OCI-LY7 (cell line): ENCODE measurements at regions not wholly inside any gene's neighbourhood (a gene's known extent, or its start where the extent isn't known, plus 50 kb on each side); places are given as distances from the start of the nearest gene placed in this dataset.

Experiments
- EZH2phosphoT487 ChIP-seq: fragments of 200-600 bp; sonication (generic); IDR thresholded peaks from 2 replicates; pipeline ENCODE4 v1.6.1; 2018; ENCODE audit warnings: low read depth, borderline replicate concordance, mild to moderate bottlenecking, mixed run types, antibody characterized with exemption, low read length, moderate library complexity, mixed read lengths
- TF ChIP-seq, protein P1 (sequence below): fragments of 200-600 bp; sonication (generic); conservative IDR thresholded peaks from 2 replicates; pipeline ENCODE4 v1.5.1; 2014; ENCODE audit warnings: mild to moderate bottlenecking, antibody characterized with exemption, low read length, moderate library complexity, mixed read lengths

DNA sequence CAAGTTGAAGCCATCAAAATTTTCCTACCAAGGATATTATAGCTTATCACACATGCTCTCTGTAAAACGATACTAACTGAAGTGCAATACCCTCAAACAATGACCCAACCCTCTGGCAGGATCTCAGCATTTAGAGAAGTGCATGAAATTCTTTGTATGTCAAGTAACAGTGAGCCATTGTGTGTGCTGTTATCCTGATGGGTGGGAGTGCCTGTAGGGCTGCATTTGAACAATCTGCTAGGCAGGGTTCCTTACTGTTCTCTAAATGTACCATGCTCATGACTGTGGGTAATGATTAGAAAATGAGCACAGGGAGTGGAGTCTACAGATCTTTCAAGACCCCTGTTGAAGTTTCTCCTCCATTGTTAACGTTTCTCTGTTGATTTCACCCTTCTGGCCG lies 398.1 kb downstream of the NSUN3 start:
- TF ChIP-seq, protein P1, sequence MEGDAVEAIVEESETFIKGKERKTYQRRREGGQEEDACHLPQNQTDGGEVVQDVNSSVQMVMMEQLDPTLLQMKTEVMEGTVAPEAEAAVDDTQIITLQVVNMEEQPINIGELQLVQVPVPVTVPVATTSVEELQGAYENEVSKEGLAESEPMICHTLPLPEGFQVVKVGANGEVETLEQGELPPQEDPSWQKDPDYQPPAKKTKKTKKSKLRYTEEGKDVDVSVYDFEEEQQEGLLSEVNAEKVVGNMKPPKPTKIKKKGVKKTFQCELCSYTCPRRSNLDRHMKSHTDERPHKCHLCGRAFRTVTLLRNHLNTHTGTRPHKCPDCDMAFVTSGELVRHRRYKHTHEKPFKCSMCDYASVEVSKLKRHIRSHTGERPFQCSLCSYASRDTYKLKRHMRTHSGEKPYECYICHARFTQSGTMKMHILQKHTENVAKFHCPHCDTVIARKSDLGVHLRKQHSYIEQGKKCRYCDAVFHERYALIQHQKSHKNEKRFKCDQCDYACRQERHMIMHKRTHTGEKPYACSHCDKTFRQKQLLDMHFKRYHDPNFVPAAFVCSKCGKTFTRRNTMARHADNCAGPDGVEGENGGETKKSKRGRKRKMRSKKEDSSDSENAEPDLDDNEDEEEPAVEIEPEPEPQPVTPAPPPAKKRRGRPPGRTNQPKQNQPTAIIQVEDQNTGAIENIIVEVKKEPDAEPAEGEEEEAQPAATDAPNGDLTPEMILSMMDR: no peak
- no peak for TF ChIP-seq EZH2phosphoT487
